Thyroid gland (tissue), 4 donors: ENCODE measurements at regions not wholly inside any gene's neighbourhood (a gene's known extent, or its start where the extent isn't known, plus 50 kb on each side); places are given as distances from the start of the nearest gene placed in this dataset.

Experiments used
- DNase-seq, 2 donors: peaks; one replicate each; pipeline ENCODE4 v3.0.0-alpha.2; 2019
- H3K27ac ChIP-seq, 3 donors: fragments of 200-600 bp; sonication (generic); 1 replicate in 2 of 3; 2 replicates in 1 of 3; pipeline ENCODE4 v1.5.1; 2016 to 2019; ENCODE audit warnings: mild to moderate bottlenecking in 1 of 3, moderate library complexity in 1 of 3
- H3K27me3 ChIP-seq: fragments of 200-600 bp; sonication (generic); one replicate; pipeline ENCODE4 v1.5.1; 2019
- H3K36me3 ChIP-seq, 2 donors: fragments of 200-600 bp; sonication (generic); one replicate each; pipeline ENCODE4 v1.5.1; 2016 to 2019
- H3K4me1 ChIP-seq, 2 donors: fragments of 200-600 bp; sonication (generic); one replicate each; pipeline ENCODE4 v1.5.1; 2017 to 2019
- H3K4me3 ChIP-seq, 3 donors: fragments of 200-600 bp; sonication (generic); replicated peaks in 1 of 3; 1 replicate in 2 of 3; 2 replicates in 1 of 3; pipeline ENCODE4 v1.5.1; 2016; ENCODE audit warnings: mild to moderate bottlenecking in 1 of 3
- H3K9me3 ChIP-seq: fragments of 200-600 bp; sonication (generic); one replicate; pipeline ENCODE4 v1.5.1; 2017
- POLR2A ChIP-seq, 2 donors: fragments of 450-650 bp; IDR thresholded peaks; one replicate each; pipeline ENCODE4 v1.6.1; 2017; ENCODE audit warnings: antibody characterized with exemption in 2 of 2, mild to moderate bottlenecking in 2 of 2, moderate library complexity in 1 of 2
- WGBS, 2 donors: methylation state at CpG; one replicate each; pipeline ENCODE4 v1.1.5; 2017; 5-methylcytosine and 5-hydroxymethylcytosine counted together
- intact Hi-C: fragments of 100-400 bp; cut with DNase I; formaldehyde crosslinking; loops from one replicate; pipeline ENCODE4 v1.15.1; 2023
- TF ChIP-seq, protein P1 (sequence below), 6 experiments: fragments of 200-600 bp in 3 of 6; fragments of 450-650 bp in 3 of 6; sonication (generic) in 3 of 6; IDR thresholded peaks; one replicate each; pipeline ENCODE4 v1.5.1; 2016 to 2019; ENCODE audit warnings: antibody characterized with exemption in 6 of 6, mild to moderate bottlenecking in 2 of 6, inconsistent platforms in 1 of 6, moderate library complexity in 1 of 6

DNA sequence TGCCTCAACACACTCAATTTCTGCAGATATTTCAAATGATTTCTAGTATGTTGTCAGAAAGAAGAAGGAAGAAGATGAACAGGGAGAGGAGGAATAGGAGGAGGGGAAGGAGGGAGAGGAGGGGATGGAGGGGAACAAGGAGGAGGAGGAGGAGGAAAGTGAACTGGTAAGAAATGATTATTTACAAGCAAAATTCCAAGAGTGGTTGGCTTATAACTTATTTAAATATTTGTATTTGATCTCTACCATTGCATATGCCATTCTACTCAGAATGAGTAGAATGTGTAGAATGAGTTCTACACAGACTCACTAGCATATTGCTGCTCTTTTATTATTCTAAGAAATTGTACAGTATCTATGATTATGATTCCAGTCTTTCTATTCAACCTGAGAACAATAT lies 866.2 kb upstream of the DDX18 start:
- H3K27ac ChIP-seq = no peak overlapping the region
- intact Hi-C loops = no loop called here
- TF ChIP-seq, protein P1, sequence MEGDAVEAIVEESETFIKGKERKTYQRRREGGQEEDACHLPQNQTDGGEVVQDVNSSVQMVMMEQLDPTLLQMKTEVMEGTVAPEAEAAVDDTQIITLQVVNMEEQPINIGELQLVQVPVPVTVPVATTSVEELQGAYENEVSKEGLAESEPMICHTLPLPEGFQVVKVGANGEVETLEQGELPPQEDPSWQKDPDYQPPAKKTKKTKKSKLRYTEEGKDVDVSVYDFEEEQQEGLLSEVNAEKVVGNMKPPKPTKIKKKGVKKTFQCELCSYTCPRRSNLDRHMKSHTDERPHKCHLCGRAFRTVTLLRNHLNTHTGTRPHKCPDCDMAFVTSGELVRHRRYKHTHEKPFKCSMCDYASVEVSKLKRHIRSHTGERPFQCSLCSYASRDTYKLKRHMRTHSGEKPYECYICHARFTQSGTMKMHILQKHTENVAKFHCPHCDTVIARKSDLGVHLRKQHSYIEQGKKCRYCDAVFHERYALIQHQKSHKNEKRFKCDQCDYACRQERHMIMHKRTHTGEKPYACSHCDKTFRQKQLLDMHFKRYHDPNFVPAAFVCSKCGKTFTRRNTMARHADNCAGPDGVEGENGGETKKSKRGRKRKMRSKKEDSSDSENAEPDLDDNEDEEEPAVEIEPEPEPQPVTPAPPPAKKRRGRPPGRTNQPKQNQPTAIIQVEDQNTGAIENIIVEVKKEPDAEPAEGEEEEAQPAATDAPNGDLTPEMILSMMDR (IDR thresholded peaks at IDR 0.05) = no peak
- TF ChIP-seq POLR2A (IDR thresholded peaks at IDR 0.05) = no peak

DNA sequence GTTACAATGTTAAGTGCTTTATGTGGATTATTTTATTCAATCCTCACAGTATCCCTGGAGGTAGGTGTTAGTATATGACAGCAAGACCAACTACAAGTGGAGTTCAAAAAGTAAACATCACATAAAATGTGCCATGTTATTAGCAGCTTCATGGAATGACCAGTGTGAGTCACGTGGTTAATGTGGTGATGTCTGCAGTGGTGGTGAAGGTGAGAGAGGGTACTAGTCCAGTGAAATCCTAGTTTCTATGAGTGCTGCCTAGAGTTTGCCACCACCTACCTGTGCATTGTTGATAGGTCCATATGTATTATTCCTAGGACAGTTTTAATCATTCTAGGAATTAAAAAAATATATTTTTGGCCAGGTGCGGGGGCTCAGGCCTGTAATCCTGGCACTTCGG lies 865.2 kb upstream of the DDX18 start:
- Histone ChIP-seq H3K27ac (no peak overlapping the region), H3K4me1 (no peaks in the 10 kb centered on the region), H3K4me3 (no peak overlapping the region), H3K9me3 (no peaks in the 10 kb centered on the region), H3K27me3 (no peaks in the 10 kb centered on the region), H3K36me3 (no peaks in the 10 kb centered on the region)
- DNase-seq = no peak
- WGBS, 2 donors = 94 to 95% methylated on average over 3 of the region's 3 CpGs
- intact Hi-C loops = no loop called here
- TF ChIP-seq, protein P1 (IDR thresholded peaks at IDR 0.05) = no peak
- no peak for TF ChIP-seq POLR2A (IDR thresholded peaks at IDR 0.05)

More for the DNA sequence above, 866.2 kb upstream of the DDX18 start:
- DNase-seq = no peak
- Histone ChIP-seq H3K27me3 (no peaks in the 10 kb centered on the region), H3K4me3 (no peak overlapping the region), H3K9me3 (no peaks in the 10 kb centered on the region), H3K36me3 (no peaks in the 10 kb centered on the region), H3K4me1 (no peaks in the 10 kb centered on the region)

- WGBS, 2 donors = 19 to 26% methylated on average over 4 of the region's 4 CpGs
- intact Hi-C loops = no loop called here
- no peak for DNase-seq
Observed at GRCh38 chr2:116952254-116952653, 862.2 kb upstream of the DDX18 start.

DNA sequence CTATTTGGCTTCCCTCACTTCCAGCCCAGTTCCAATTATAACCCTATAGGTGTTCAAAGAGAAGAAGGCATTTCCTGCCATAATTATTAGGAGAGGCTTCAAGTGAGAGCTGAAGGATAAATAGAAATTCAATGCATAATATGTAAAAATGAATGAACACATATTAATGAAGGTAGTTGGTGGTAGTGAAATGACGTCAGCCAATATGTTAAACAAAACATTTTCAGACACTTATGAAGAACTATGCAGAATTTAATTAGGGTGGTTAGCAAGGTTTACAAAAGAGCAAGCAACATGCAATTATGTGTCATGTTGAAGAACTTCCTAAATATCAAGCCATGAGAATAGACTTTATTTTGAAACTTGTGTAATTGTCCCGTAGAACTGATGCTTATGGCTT lies 858.8 kb upstream of the DDX18 start:
- no peak for TF ChIP-seq POLR2A (IDR thresholded peaks at IDR 0.05)
- TF ChIP-seq, protein P1 (IDR thresholded peaks at IDR 0.05) = no peak
- DNase-seq = no peak
- Histone ChIP-seq H3K36me3 (no peaks in the 10 kb centered on the region), H3K4me1 (no peaks in the 10 kb centered on the region), H3K4me3 (no peak overlapping the region), H3K27me3 (no peaks in the 10 kb centered on the region), H3K27ac (no peak overlapping the region), H3K9me3 (no peaks in the 10 kb centered on the region)
- intact Hi-C loops = no loop called here
- 70 to 94% methylated on average over 2 of the region's 2 CpGs for WGBS, 2 donors

More at GRCh38 chr2:116952254-116952653, 862.2 kb upstream of the DDX18 start:
- no peak overlapping the region for H3K27ac ChIP-seq
- H3K9me3 ChIP-seq = no peaks in the 10 kb centered on the region
- no peak for TF ChIP-seq POLR2A (IDR thresholded peaks at IDR 0.05)
- TF ChIP-seq, protein P1 (IDR thresholded peaks at IDR 0.05) = no peak
- H3K27me3 ChIP-seq = no peaks in the 10 kb centered on the region
- no peaks in the 10 kb centered on the region for H3K36me3 ChIP-seq
- H3K4me3 ChIP-seq = no peak overlapping the region
- no peaks in the 10 kb centered on the region for H3K4me1 ChIP-seq

GRCh38 chr2:116975608-116976007 lies 838.9 kb upstream of the DDX18 start:
- H3K27ac ChIP-seq = no peak overlapping the region
- H3K4me3 ChIP-seq = no peak overlapping the region
- intact Hi-C loops = no loop called here
- H3K36me3 ChIP-seq = no peaks in the 10 kb centered on the region
- no peaks in the 10 kb centered on the region for H3K27me3 ChIP-seq
- WGBS, 2 donors = 90 to 93% methylated on average over 3 of the region's 3 CpGs
- no peaks in the 10 kb centered on the region for H3K9me3 ChIP-seq
- H3K4me1 ChIP-seq = no peaks in the 10 kb centered on the region
- no peak for TF ChIP-seq POLR2A (IDR thresholded peaks at IDR 0.05)
- TF ChIP-seq, protein P1 (IDR thresholded peaks at IDR 0.05) = no peak
- DNase-seq = no peak
